IMR-90 (cell line): ENCODE measurements at regions not wholly inside any gene's neighbourhood (a gene's known extent, or its start where the extent isn't known, plus 50 kb on each side); places are given as distances from the start of the nearest gene placed in this dataset.

Experiments
- ATAC-seq: fragments of 200-7000 bp; cut with Tn5 transposase; 2 replicates; pipeline ENCODE4 v1.9.1; 2020; ENCODE audit warnings: low read depth, mild to moderate bottlenecking, moderate library complexity
- BruUV-seq: library from RNA; stranded (reverse); fragments of 400-500 nt; replicated peaks from 2 replicates; lab custom pipeline; 2021; lab: Mats Ljungman, UMichigan
- CTCF ChIA-PET: fragments of 300-600 bp; formaldehyde crosslinking; extraction: SDS; loops from one replicate; lab custom pipeline; 2021; ENCODE audit warnings: antibody characterized with exemption; lab: Yijun Ruan, JAX
- POLR2A ChIA-PET: fragments of 300-600 bp; sonication (Branson Sonifier 250); formaldehyde crosslinking; loops from one replicate; lab custom pipeline; 2022; ENCODE audit warnings: antibody characterized with exemption; ENCODE audit not compliant: unreplicated experiment; lab: Charles Lee
- DNase-seq: peaks from one replicate; pipeline ENCODE4 v3.0.0; 2013
- H2AFZ ChIP-seq: replicated peaks from 2 replicates; pipeline ENCODE3; 2013; ENCODE audit warnings: low read length, mild to moderate bottlenecking; ENCODE audit not compliant: poor library complexity
- H2AK5ac ChIP-seq: 2 replicates; pipeline ENCODE4 v1.6.1; 2013; ENCODE audit warnings: low read depth, low read length, inconsistent platforms
- H2AK9ac ChIP-seq: replicated peaks from 2 replicates; pipeline ENCODE3; 2013; ENCODE audit warnings: mild to moderate bottlenecking, low read depth, low read length, moderate library complexity; ENCODE audit not compliant: poor library complexity
- H2BK120ac ChIP-seq: 2 replicates; pipeline ENCODE4 v1.6.1; 2013; ENCODE audit warnings: low read depth, low read length, inconsistent platforms
- H2BK15ac ChIP-seq: 3 replicates; pipeline ENCODE4 v1.6.1; 2013; ENCODE audit warnings: low read depth, low read length, inconsistent platforms
- H2BK20ac ChIP-seq: 2 replicates; pipeline ENCODE4 v1.6.1; 2013; ENCODE audit warnings: low read depth, mild to moderate bottlenecking, inconsistent platforms, low read length, moderate library complexity
- H2BK5ac ChIP-seq: 2 replicates; pipeline ENCODE4 v1.6.1; 2013; ENCODE audit warnings: mild to moderate bottlenecking, low read depth, low read length, inconsistent platforms; ENCODE audit not compliant: poor library complexity, severe bottlenecking
- H3K14ac ChIP-seq: replicated peaks from 2 replicates; pipeline ENCODE4 v1.6.1; 2013; ENCODE audit warnings: low read depth, low read length, inconsistent platforms
- H3K18ac ChIP-seq: 2 replicates; pipeline ENCODE4 v1.6.1; 2013; ENCODE audit warnings: low read depth, low read length, control low read depth
- H3K23ac ChIP-seq: 2 replicates; pipeline ENCODE4 v1.6.1; 2013; ENCODE audit warnings: low read depth, low read length, inconsistent platforms
- H3K27ac ChIP-seq: 2 replicates; pipeline ENCODE4 v1.5.1; 2013; ENCODE audit warnings: mild to moderate bottlenecking, control low read depth, low read length; ENCODE audit not compliant: insufficient read depth
- H3K27me3 ChIP-seq: 2 replicates; pipeline ENCODE4 v1.6.1; 2013; ENCODE audit warnings: low read length; ENCODE audit not compliant: control insufficient read depth, insufficient read depth
- H3K36me3 ChIP-seq: 2 replicates; pipeline ENCODE4 v1.6.1; 2013; ENCODE audit warnings: low read length, mixed read lengths; ENCODE audit not compliant: control insufficient read depth, insufficient read depth
- H3K4ac ChIP-seq: 2 replicates; pipeline ENCODE4 v1.6.1; 2013; ENCODE audit warnings: low read depth, low read length, inconsistent platforms
- H3K4me1 ChIP-seq: 2 replicates; pipeline ENCODE4 v1.6.1; 2013; ENCODE audit warnings: low read length, mixed read lengths; ENCODE audit not compliant: control insufficient read depth, insufficient read depth
- H3K4me2 ChIP-seq: 2 replicates; pipeline ENCODE4 v1.6.1; 2013; ENCODE audit warnings: low read depth, mild to moderate bottlenecking, control low read depth, low read length, moderate library complexity
- H3K4me3 ChIP-seq: 2 replicates; pipeline ENCODE4 v1.5.1; 2013; ENCODE audit warnings: low read depth, mild to moderate bottlenecking, control low read depth, low read length, moderate library complexity; ENCODE audit not compliant: insufficient read depth
- H3K56ac ChIP-seq: 2 replicates; pipeline ENCODE4 v1.6.1; 2013; ENCODE audit warnings: low read length, inconsistent platforms; ENCODE audit not compliant: insufficient read depth; ENCODE audit errors: extremely low read depth
- H3K79me1 ChIP-seq, 2 experiments: 2 replicates each; pipeline ENCODE4 v1.6.1; 2013; ENCODE audit warnings: low read length in 2 of 2, inconsistent platforms in 1 of 2, low read depth in 1 of 2
- H3K9ac ChIP-seq: 2 replicates; pipeline ENCODE4 v1.6.1; 2013; ENCODE audit warnings: low read depth, low read length, control low read depth
- H3K9me1 ChIP-seq: 2 replicates; pipeline ENCODE4 v1.6.1; 2013; ENCODE audit warnings: low read length, inconsistent platforms; ENCODE audit not compliant: insufficient read depth
- H3K9me3 ChIP-seq: 2 replicates; pipeline ENCODE4 v1.6.1; 2013; ENCODE audit warnings: low read length; ENCODE audit not compliant: control insufficient read depth, insufficient read depth
- H4K20me1 ChIP-seq: 2 replicates; pipeline ENCODE4 v1.6.1; 2013; ENCODE audit warnings: low read length, inconsistent platforms; ENCODE audit not compliant: insufficient read depth
- H4K5ac ChIP-seq: 2 replicates; pipeline ENCODE4 v1.6.1; 2013; ENCODE audit warnings: mild to moderate bottlenecking, low read depth, low read length, control low read depth
- H4K8ac ChIP-seq, 2 experiments: 2 replicates each; pipeline ENCODE4 v1.6.1; 2013; ENCODE audit warnings: low read depth in 2 of 2, low read length in 2 of 2, control low read depth in 1 of 2, inconsistent platforms in 1 of 2
- H4K91ac ChIP-seq: 2 replicates; pipeline ENCODE4 v1.6.1; 2013; ENCODE audit warnings: low read depth, low read length, inconsistent platforms; ENCODE audit not compliant: insufficient read depth
- BHLHE40 ChIP-seq: fragments of 150-350 bp; IDR thresholded peaks from 2 replicates; pipeline ENCODE4 v1.6.1; 2016; ENCODE audit warnings: mild to moderate bottlenecking, low read depth, low read length
- CEBPB ChIP-seq: IDR thresholded peaks from 2 replicates; pipeline ENCODE4 v1.6.1; 2012; ENCODE audit warnings: low read depth, low read length, improper control_type of control experiment
- MAFK ChIP-seq: IDR thresholded peaks from 2 replicates; pipeline ENCODE4 v1.6.1; 2012; ENCODE audit warnings: low read depth, low read length, improper control_type of control experiment
- MAZ ChIP-seq: IDR thresholded peaks from 2 replicates; pipeline ENCODE4 v1.6.1; 2012; ENCODE audit warnings: low read depth, mild to moderate bottlenecking, low read length, improper control_type of control experiment, moderate library complexity, borderline replicate concordance
- MXI1 ChIP-seq: IDR thresholded peaks from 2 replicates; pipeline ENCODE4 v1.6.1; 2012; ENCODE audit warnings: low read depth, mild to moderate bottlenecking, low read length, moderate library complexity, borderline replicate concordance
- NFE2L2 ChIP-seq: fragments of 150-350 bp; IDR thresholded peaks from 2 replicates; pipeline ENCODE4 v1.6.1; 2016; ENCODE audit warnings: low read depth, mild to moderate bottlenecking, low read length
- RAD21 ChIP-seq: IDR thresholded peaks from 2 replicates; pipeline ENCODE4 v1.6.1; 2012; ENCODE audit warnings: low read length, improper control_type of control experiment
- WGBS, 2 experiments: methylation state at CpG; one replicate each; pipeline versions ENCODE4 v1.1.5 to v1.1.7; 2013; ENCODE audit warnings: missing lambda C conversion rate in 2 of 2; ENCODE audit not compliant: insufficient read length in 1 of 2; ENCODE audit errors: extremely low coverage in 2 of 2; 5-methylcytosine and 5-hydroxymethylcytosine counted together
- dilution Hi-C: fragments of 300-500 bp; cut with HindIII; formaldehyde crosslinking; loops from one replicate; pipeline ENCODE4 v1.14.3; 2018; ENCODE audit warnings: low sequenced_read_pairs; ENCODE audit not compliant: unreplicated experiment
- in situ Hi-C: fragments of 300-500 bp; cut with MboI; formaldehyde crosslinking; loops from 3 replicates; pipeline ENCODE4 v1.14.3; 2019; ENCODE audit warnings: low sequenced_read_pairs, inconsistent platforms, mixed read lengths
- intact Hi-C: fragments of 100-400 bp; cut with micrococcal nuclease; formaldehyde crosslinking; loops from 2 replicates; pipeline ENCODE4 v1.10.0; 2022
- TF ChIP-seq, protein P1 (sequence below): fragments of 150-350 bp; IDR thresholded peaks from 2 replicates; pipeline ENCODE4 v1.6.1; 2017; ENCODE audit warnings: mild to moderate bottlenecking, antibody characterized with exemption, low read length, low read depth

DNA sequence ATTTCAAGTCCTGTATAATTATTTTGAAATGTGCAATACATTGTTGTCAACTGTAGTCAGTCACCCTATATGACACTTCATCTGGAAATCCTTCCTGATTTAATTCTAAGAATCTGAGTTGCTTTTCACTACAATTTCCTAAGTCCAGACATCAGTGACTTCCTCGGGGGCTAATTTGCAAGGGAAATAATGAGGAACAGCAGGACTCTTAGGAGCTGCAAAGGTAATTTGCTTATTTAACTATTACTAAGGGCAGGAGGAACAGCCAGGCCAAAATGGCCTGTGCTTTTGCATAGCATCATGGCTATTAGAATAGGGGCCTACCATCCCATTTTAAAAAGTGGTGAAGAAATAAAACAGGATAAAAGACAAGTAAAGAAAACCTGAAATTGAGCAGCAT, 178.8 kb downstream of the MC4R start:
- no peak overlapping the region for H2BK5ac ChIP-seq
- H3K4ac ChIP-seq = no peak overlapping the region
- TF ChIP-seq, protein P1, sequence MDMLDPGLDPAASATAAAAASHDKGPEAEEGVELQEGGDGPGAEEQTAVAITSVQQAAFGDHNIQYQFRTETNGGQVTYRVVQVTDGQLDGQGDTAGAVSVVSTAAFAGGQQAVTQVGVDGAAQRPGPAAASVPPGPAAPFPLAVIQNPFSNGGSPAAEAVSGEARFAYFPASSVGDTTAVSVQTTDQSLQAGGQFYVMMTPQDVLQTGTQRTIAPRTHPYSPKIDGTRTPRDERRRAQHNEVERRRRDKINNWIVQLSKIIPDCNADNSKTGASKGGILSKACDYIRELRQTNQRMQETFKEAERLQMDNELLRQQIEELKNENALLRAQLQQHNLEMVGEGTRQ = no peak
- TF ChIP-seq RAD21 = no peak
- no peak for TF ChIP-seq MXI1
- TF ChIP-seq MAFK = no peak
- no peak for TF ChIP-seq CEBPB
- TF ChIP-seq BHLHE40 = no peak
- TF ChIP-seq NFE2L2 = no peak
- TF ChIP-seq MAZ = no peak
- no peak overlapping the region for H3K27ac ChIP-seq
- no peak overlapping the region for H2BK20ac ChIP-seq
- CTCF ChIA-PET = interaction anchor here (1.0 kb wide), 1 partner anchor 29 kb away, joined by 3 read pairs; no protein-coding TSS in a partner anchor
- in situ Hi-C loops = no loop called here
- BruUV-seq = no TSS peak
- no peaks in the 10 kb centered on the region for H3K36me3 ChIP-seq
- H3K56ac ChIP-seq = no peak overlapping the region
- no peak overlapping the region for H3K4me3 ChIP-seq
- no peak overlapping the region for H2BK15ac ChIP-seq
- H3K14ac ChIP-seq = no peak overlapping the region
- POLR2A ChIA-PET = interaction anchor here (0.7 kb wide), 1 partner anchor 25 kb away, joined by 3 read pairs; no protein-coding TSS in a partner anchor
- H2BK120ac ChIP-seq = no peak overlapping the region
- DNase-seq (no peak), ATAC-seq (no peak)
- dilution Hi-C loops = no loop called here
- H3K9ac ChIP-seq = no peak overlapping the region
- no peak overlapping the region for H4K5ac ChIP-seq
- WGBS, 2 experiments = no CpG with 5 or more reads among the region's 1 CpG
- H3K79me1 ChIP-seq = no peaks in the 10 kb centered on the region
- H3K4me1 ChIP-seq = no peaks in the 10 kb centered on the region
- H3K18ac ChIP-seq = no peak overlapping the region
- no peaks in the 10 kb centered on the region for H4K20me1 ChIP-seq
- intact Hi-C loops = loop anchor here (10.0 kb wide), 1 partner anchor 181 kb away; the partner anchor contains the start of gene MC4R
- H2AK5ac ChIP-seq = no peak overlapping the region
- H4K91ac ChIP-seq = no peak overlapping the region
- H3K27me3 ChIP-seq = no peaks in the 10 kb centered on the region; the same call in 1 of the 2 replicates
- H2AK9ac ChIP-seq = no peak overlapping the region
- H3K9me1 ChIP-seq = no peaks in the 10 kb centered on the region
- no peak overlapping the region for H4K8ac ChIP-seq
- no peak overlapping the region for H2AFZ ChIP-seq
- H3K23ac ChIP-seq = no peak overlapping the region
- no peak overlapping the region for H3K4me2 ChIP-seq
- H3K9me3 ChIP-seq = no peaks in the 10 kb centered on the region
